IMR-90 (cell line): ENCODE measurements at regions not wholly inside any gene's neighbourhood (a gene's known extent, or its start where the extent isn't known, plus 50 kb on each side); places are given as distances from the start of the nearest gene placed in this dataset.

ENCODE experiments used
- ATAC-seq: fragments of 200-7000 bp; cut with Tn5 transposase; 2 replicates; pipeline ENCODE4 v1.9.1; 2020; ENCODE audit warnings: low read depth, mild to moderate bottlenecking, moderate library complexity
- BruUV-seq: library from RNA; stranded (reverse); fragments of 400-500 nt; replicated peaks from 2 replicates; lab custom pipeline; 2021; lab: Mats Ljungman, UMichigan
- CTCF ChIA-PET: fragments of 300-600 bp; formaldehyde crosslinking; extraction: SDS; loops from one replicate; lab custom pipeline; 2021; ENCODE audit warnings: antibody characterized with exemption; lab: Yijun Ruan, JAX
- POLR2A ChIA-PET: fragments of 300-600 bp; sonication (Branson Sonifier 250); formaldehyde crosslinking; loops from one replicate; lab custom pipeline; 2022; ENCODE audit warnings: antibody characterized with exemption; ENCODE audit not compliant: unreplicated experiment; lab: Charles Lee
- DNase-seq: peaks from one replicate; pipeline ENCODE4 v3.0.0; 2013
- H2AFZ ChIP-seq: replicated peaks from 2 replicates; pipeline ENCODE3; 2013; ENCODE audit warnings: low read length, mild to moderate bottlenecking; ENCODE audit not compliant: poor library complexity
- H2AK5ac ChIP-seq: 2 replicates; pipeline ENCODE4 v1.6.1; 2013; ENCODE audit warnings: low read depth, low read length, inconsistent platforms
- H2AK9ac ChIP-seq: replicated peaks from 2 replicates; pipeline ENCODE3; 2013; ENCODE audit warnings: mild to moderate bottlenecking, low read depth, low read length, moderate library complexity; ENCODE audit not compliant: poor library complexity
- H2BK120ac ChIP-seq: 2 replicates; pipeline ENCODE4 v1.6.1; 2013; ENCODE audit warnings: low read depth, low read length, inconsistent platforms
- H2BK15ac ChIP-seq: 3 replicates; pipeline ENCODE4 v1.6.1; 2013; ENCODE audit warnings: low read depth, low read length, inconsistent platforms
- H2BK20ac ChIP-seq: 2 replicates; pipeline ENCODE4 v1.6.1; 2013; ENCODE audit warnings: low read depth, mild to moderate bottlenecking, inconsistent platforms, low read length, moderate library complexity
- H2BK5ac ChIP-seq: 2 replicates; pipeline ENCODE4 v1.6.1; 2013; ENCODE audit warnings: mild to moderate bottlenecking, low read depth, low read length, inconsistent platforms; ENCODE audit not compliant: poor library complexity, severe bottlenecking
- H3K14ac ChIP-seq: replicated peaks from 2 replicates; pipeline ENCODE4 v1.6.1; 2013; ENCODE audit warnings: low read depth, low read length, inconsistent platforms
- H3K18ac ChIP-seq: 2 replicates; pipeline ENCODE4 v1.6.1; 2013; ENCODE audit warnings: low read depth, low read length, control low read depth
- H3K23ac ChIP-seq: 2 replicates; pipeline ENCODE4 v1.6.1; 2013; ENCODE audit warnings: low read depth, low read length, inconsistent platforms
- H3K27ac ChIP-seq: 2 replicates; pipeline ENCODE4 v1.5.1; 2013; ENCODE audit warnings: mild to moderate bottlenecking, control low read depth, low read length; ENCODE audit not compliant: insufficient read depth
- H3K27me3 ChIP-seq: 2 replicates; pipeline ENCODE4 v1.6.1; 2013; ENCODE audit warnings: low read length; ENCODE audit not compliant: control insufficient read depth, insufficient read depth
- H3K36me3 ChIP-seq: 2 replicates; pipeline ENCODE4 v1.6.1; 2013; ENCODE audit warnings: low read length, mixed read lengths; ENCODE audit not compliant: control insufficient read depth, insufficient read depth
- H3K4ac ChIP-seq: 2 replicates; pipeline ENCODE4 v1.6.1; 2013; ENCODE audit warnings: low read depth, low read length, inconsistent platforms
- H3K4me1 ChIP-seq: 2 replicates; pipeline ENCODE4 v1.6.1; 2013; ENCODE audit warnings: low read length, mixed read lengths; ENCODE audit not compliant: control insufficient read depth, insufficient read depth
- H3K4me2 ChIP-seq: 2 replicates; pipeline ENCODE4 v1.6.1; 2013; ENCODE audit warnings: low read depth, mild to moderate bottlenecking, control low read depth, low read length, moderate library complexity
- H3K4me3 ChIP-seq: 2 replicates; pipeline ENCODE4 v1.5.1; 2013; ENCODE audit warnings: low read depth, mild to moderate bottlenecking, control low read depth, low read length, moderate library complexity; ENCODE audit not compliant: insufficient read depth
- H3K56ac ChIP-seq: 2 replicates; pipeline ENCODE4 v1.6.1; 2013; ENCODE audit warnings: low read length, inconsistent platforms; ENCODE audit not compliant: insufficient read depth; ENCODE audit errors: extremely low read depth
- H3K79me1 ChIP-seq, 2 experiments: 2 replicates each; pipeline ENCODE4 v1.6.1; 2013; ENCODE audit warnings: low read length in 2 of 2, inconsistent platforms in 1 of 2, low read depth in 1 of 2
- H3K9ac ChIP-seq: 2 replicates; pipeline ENCODE4 v1.6.1; 2013; ENCODE audit warnings: low read depth, low read length, control low read depth
- H3K9me1 ChIP-seq: 2 replicates; pipeline ENCODE4 v1.6.1; 2013; ENCODE audit warnings: low read length, inconsistent platforms; ENCODE audit not compliant: insufficient read depth
- H3K9me3 ChIP-seq: 2 replicates; pipeline ENCODE4 v1.6.1; 2013; ENCODE audit warnings: low read length; ENCODE audit not compliant: control insufficient read depth, insufficient read depth
- H4K20me1 ChIP-seq: 2 replicates; pipeline ENCODE4 v1.6.1; 2013; ENCODE audit warnings: low read length, inconsistent platforms; ENCODE audit not compliant: insufficient read depth
- H4K5ac ChIP-seq: 2 replicates; pipeline ENCODE4 v1.6.1; 2013; ENCODE audit warnings: mild to moderate bottlenecking, low read depth, low read length, control low read depth
- H4K8ac ChIP-seq, 2 experiments: 2 replicates each; pipeline ENCODE4 v1.6.1; 2013; ENCODE audit warnings: low read depth in 2 of 2, low read length in 2 of 2, control low read depth in 1 of 2, inconsistent platforms in 1 of 2
- H4K91ac ChIP-seq: 2 replicates; pipeline ENCODE4 v1.6.1; 2013; ENCODE audit warnings: low read depth, low read length, inconsistent platforms; ENCODE audit not compliant: insufficient read depth
- BHLHE40 ChIP-seq: fragments of 150-350 bp; IDR thresholded peaks from 2 replicates; pipeline ENCODE4 v1.6.1; 2016; ENCODE audit warnings: mild to moderate bottlenecking, low read depth, low read length
- CTCF ChIP-seq: conservative IDR thresholded peaks from 2 replicates; pipeline ENCODE4 v1.5.1; 2012; ENCODE audit warnings: mild to moderate bottlenecking, low read depth, low read length, improper control_type of control experiment
- ELK1 ChIP-seq: fragments of 150-350 bp; IDR thresholded peaks from 2 replicates; pipeline ENCODE4 v1.6.1; 2016; ENCODE audit warnings: low read depth, mild to moderate bottlenecking, low read length, moderate library complexity, borderline replicate concordance
- FOS ChIP-seq: fragments of 150-350 bp; IDR thresholded peaks from 2 replicates; pipeline ENCODE4 v1.6.1; 2016; ENCODE audit warnings: low read depth, low read length
- MAFK ChIP-seq: IDR thresholded peaks from 2 replicates; pipeline ENCODE4 v1.6.1; 2012; ENCODE audit warnings: low read depth, low read length, improper control_type of control experiment
- MAZ ChIP-seq: IDR thresholded peaks from 2 replicates; pipeline ENCODE4 v1.6.1; 2012; ENCODE audit warnings: low read depth, mild to moderate bottlenecking, low read length, improper control_type of control experiment, moderate library complexity, borderline replicate concordance
- MXI1 ChIP-seq: IDR thresholded peaks from 2 replicates; pipeline ENCODE4 v1.6.1; 2012; ENCODE audit warnings: low read depth, mild to moderate bottlenecking, low read length, moderate library complexity, borderline replicate concordance
- NFE2L2 ChIP-seq: fragments of 150-350 bp; IDR thresholded peaks from 2 replicates; pipeline ENCODE4 v1.6.1; 2016; ENCODE audit warnings: low read depth, mild to moderate bottlenecking, low read length
- POLR2A ChIP-seq: IDR thresholded peaks from 2 replicates; pipeline ENCODE4 v1.6.1; 2012; ENCODE audit warnings: mild to moderate bottlenecking, low read depth, low read length
- RAD21 ChIP-seq: IDR thresholded peaks from 2 replicates; pipeline ENCODE4 v1.6.1; 2012; ENCODE audit warnings: low read length, improper control_type of control experiment
- RCOR1 ChIP-seq: IDR thresholded peaks from 2 replicates; pipeline ENCODE4 v1.6.1; 2012; ENCODE audit warnings: mild to moderate bottlenecking, low read length, improper control_type of control experiment; ENCODE audit not compliant: insufficient replicate concordance
- RFX5 ChIP-seq: IDR thresholded peaks from 2 replicates; pipeline ENCODE4 v1.8.0; 2012; ENCODE audit warnings: low read depth, mild to moderate bottlenecking, low read length, moderate library complexity
- SMC3 ChIP-seq: fragments of 150-350 bp; IDR thresholded peaks from 2 replicates; pipeline ENCODE4 v1.6.1; 2016; ENCODE audit warnings: low read depth, mild to moderate bottlenecking, antibody characterized with exemption, low read length, moderate library complexity
- WGBS, 2 experiments: methylation state at CpG; one replicate each; pipeline versions ENCODE4 v1.1.5 to v1.1.7; 2013; ENCODE audit warnings: missing lambda C conversion rate in 2 of 2; ENCODE audit not compliant: insufficient read length in 1 of 2; ENCODE audit errors: extremely low coverage in 2 of 2; 5-methylcytosine and 5-hydroxymethylcytosine counted together
- dilution Hi-C: fragments of 300-500 bp; cut with HindIII; formaldehyde crosslinking; loops from one replicate; pipeline ENCODE4 v1.14.3; 2018; ENCODE audit warnings: low sequenced_read_pairs; ENCODE audit not compliant: unreplicated experiment
- in situ Hi-C: fragments of 300-500 bp; cut with MboI; formaldehyde crosslinking; loops from 3 replicates; pipeline ENCODE4 v1.14.3; 2019; ENCODE audit warnings: low sequenced_read_pairs, inconsistent platforms, mixed read lengths
- intact Hi-C: fragments of 100-400 bp; cut with micrococcal nuclease; formaldehyde crosslinking; loops from 2 replicates; pipeline ENCODE4 v1.10.0; 2022
- TF ChIP-seq, protein P1 (sequence below): fragments of 150-350 bp; IDR thresholded peaks from 2 replicates; pipeline ENCODE4 v1.6.1; 2017; ENCODE audit warnings: mild to moderate bottlenecking, antibody characterized with exemption, low read length, low read depth

DNA sequence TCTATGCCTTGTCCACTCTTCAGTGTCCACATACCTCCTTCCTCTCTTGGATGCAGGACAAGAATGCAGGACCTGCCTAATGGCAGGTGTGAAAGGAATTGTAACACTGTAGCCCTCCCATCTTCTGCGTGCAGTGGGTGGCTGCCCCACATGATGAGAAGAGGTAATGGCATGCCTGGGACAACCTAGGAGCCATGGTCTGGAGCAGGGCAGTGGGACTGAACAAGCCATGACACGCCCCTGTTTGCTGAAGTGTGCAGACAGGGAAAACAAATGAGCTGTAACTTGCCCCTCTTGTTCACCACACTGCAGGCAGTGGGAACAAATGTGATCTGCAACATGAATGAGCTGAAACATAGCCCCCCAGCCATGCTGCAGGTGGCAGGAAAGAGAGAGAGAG, 192.2 kb downstream of the PCDH17 start:
- H2BK120ac ChIP-seq = no peak overlapping the region
- no CpG with 5 or more reads among the region's 2 CpGs for WGBS, 2 experiments
- H3K27ac ChIP-seq = no peak overlapping the region
- H3K4me2 ChIP-seq = no peak overlapping the region
- CTCF ChIA-PET = no interaction called here
- no peak overlapping the region for H3K56ac ChIP-seq
- no peak overlapping the region for H4K5ac ChIP-seq
- peaks cover 17% of the 10 kb centered on the region for H3K9me3 ChIP-seq
- no peak overlapping the region for H3K4me3 ChIP-seq
- intact Hi-C loops = no loop called here
- no peak overlapping the region for H3K4ac ChIP-seq
- no peaks in the 10 kb centered on the region for H4K20me1 ChIP-seq
- POLR2A ChIA-PET = no interaction called here
- no peak overlapping the region for H3K23ac ChIP-seq
- H3K14ac ChIP-seq = no peak overlapping the region
- no peaks in the 10 kb centered on the region for H3K79me1 ChIP-seq
- H3K9me1 ChIP-seq = no peaks in the 10 kb centered on the region
- no peaks in the 10 kb centered on the region for H3K4me1 ChIP-seq
- in situ Hi-C loops = no loop called here
- dilution Hi-C loops = no loop called here
- H3K9ac ChIP-seq = no peak overlapping the region
- no peak overlapping the region for H2AK9ac ChIP-seq
- no peak overlapping the region for H2BK15ac ChIP-seq
- DNase-seq = no peak
- H3K27me3 ChIP-seq = no peaks in the 10 kb centered on the region
- no peak overlapping the region for H2BK20ac ChIP-seq
- no peak for ATAC-seq
- no peak overlapping the region for H2BK5ac ChIP-seq
- no peak overlapping the region for H2AFZ ChIP-seq
- no TSS peak for BruUV-seq
- no peak overlapping the region for H2AK5ac ChIP-seq
- H4K91ac ChIP-seq = no peak overlapping the region
- TF ChIP-seq MAFK (no peak), MXI1 (no peak), NFE2L2 (no peak), MAZ (no peak), SMC3 (no peak), RAD21 (no peak), BHLHE40 (no peak), POLR2A (no peak), RCOR1 (no peak), CTCF (no peak), RFX5 (no peak), ELK1 (no peak), FOS (no peak)
- TF ChIP-seq, protein P1, sequence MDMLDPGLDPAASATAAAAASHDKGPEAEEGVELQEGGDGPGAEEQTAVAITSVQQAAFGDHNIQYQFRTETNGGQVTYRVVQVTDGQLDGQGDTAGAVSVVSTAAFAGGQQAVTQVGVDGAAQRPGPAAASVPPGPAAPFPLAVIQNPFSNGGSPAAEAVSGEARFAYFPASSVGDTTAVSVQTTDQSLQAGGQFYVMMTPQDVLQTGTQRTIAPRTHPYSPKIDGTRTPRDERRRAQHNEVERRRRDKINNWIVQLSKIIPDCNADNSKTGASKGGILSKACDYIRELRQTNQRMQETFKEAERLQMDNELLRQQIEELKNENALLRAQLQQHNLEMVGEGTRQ = no peak
- no peak overlapping the region for H4K8ac ChIP-seq
- no peaks in the 10 kb centered on the region for H3K36me3 ChIP-seq
- H3K18ac ChIP-seq = no peak overlapping the region
